AG04450 (cell line): ENCODE measurements at regions not wholly inside any gene's neighbourhood (a gene's known extent, or its start where the extent isn't known, plus 50 kb on each side); places are given as distances from the start of the nearest gene placed in this dataset.

Source experiments
- CTCF ChIA-PET: fragments of 300-600, 350-600 bp; formaldehyde crosslinking; extraction: SDS; loops from one replicate; lab custom pipeline; 2022; ENCODE audit warnings: antibody characterized with exemption, inconsistent platforms; lab: Charles Lee
- POLR2A ChIA-PET: fragments of 350-600 bp; formaldehyde crosslinking; extraction: SDS; loops from one replicate; lab custom pipeline; 2021; ENCODE audit warnings: antibody characterized with exemption, inconsistent platforms; lab: Yijun Ruan, JAX
- DNase-seq: peaks from one replicate; pipeline ENCODE4 v3.0.0-alpha.2; 2011; ENCODE audit warnings: low read depth, low spot score
- H3K27ac ChIP-seq: one replicate; pipeline ENCODE4 v1.5.1; 2012; ENCODE audit warnings: low read depth, low read length, control low read depth
- H3K27me3 ChIP-seq: one replicate; pipeline ENCODE4 v1.6.0; 2012; ENCODE audit warnings: low read length; ENCODE audit not compliant: control insufficient read depth, insufficient read depth
- H3K4me3 ChIP-seq: 2 replicates; pipeline ENCODE4 v1.5.1; 2011; ENCODE audit warnings: mild to moderate bottlenecking, low read depth, low read length, control low read depth
- H3K9me3 ChIP-seq: 2 replicates; pipeline ENCODE4 v1.5.1; 2012; ENCODE audit warnings: low read length; ENCODE audit not compliant: control insufficient read depth, insufficient read depth
- CTCF ChIP-seq: IDR thresholded peaks from 2 replicates; pipeline ENCODE4 v1.5.1; 2011; ENCODE audit warnings: low read depth, low read length, control low read depth, inconsistent platforms

GRCh38 chr4:104549736-104550135 lies 55.0 kb upstream of the CXXC4 start:
- no peak for DNase-seq
- Histone ChIP-seq H3K27me3 (no peaks in the 10 kb centered on the region), H3K27ac (no peak overlapping the region), H3K4me3 (no peak overlapping the region), H3K9me3 (no peaks in the 10 kb centered on the region)
- TF ChIP-seq CTCF = no peak
- ChIA-PET CTCF (no interaction called here), POLR2A (no interaction called here)

GRCh38 chr4:104559502-104559901 lies 64.8 kb upstream of the CXXC4 start:
- no peaks in the 10 kb centered on the region for H3K9me3 ChIP-seq
- DNase-seq = no peak
- H3K4me3 ChIP-seq = no peak overlapping the region
- TF ChIP-seq CTCF = no peak
- POLR2A ChIA-PET = no interaction called here
- no peak overlapping the region for H3K27ac ChIP-seq
- CTCF ChIA-PET = no interaction called here
- H3K27me3 ChIP-seq = no peaks in the 10 kb centered on the region

DNA sequence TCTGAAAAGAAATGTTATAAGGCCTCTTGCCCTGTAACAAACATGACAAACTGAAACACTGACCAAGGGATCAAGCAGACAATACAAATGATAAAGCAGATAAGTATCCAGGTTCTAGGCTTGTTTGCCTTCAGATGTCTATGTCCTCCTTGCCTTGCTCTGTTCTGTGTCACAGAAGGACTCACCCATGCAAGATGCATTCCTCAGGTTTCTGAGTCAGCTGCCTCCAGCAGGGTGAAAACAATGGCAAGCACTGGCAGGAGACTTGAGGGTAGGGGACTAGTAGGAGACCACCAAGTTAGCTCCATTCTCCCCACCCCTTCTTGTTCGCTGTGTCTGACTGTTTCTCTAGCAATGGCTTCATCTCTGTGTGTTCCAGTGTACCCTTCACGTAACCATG lies 76.6 kb upstream of the CXXC4 start:
- TF ChIP-seq CTCF = no peak
- H3K27me3 ChIP-seq = no peaks in the 10 kb centered on the region
- ChIA-PET POLR2A (no interaction called here), CTCF (no interaction called here)
- H3K4me3 ChIP-seq = no peak overlapping the region
- no peak overlapping the region for H3K27ac ChIP-seq
- DNase-seq = no peak
- H3K9me3 ChIP-seq = no peaks in the 10 kb centered on the region

- H3K27me3 ChIP-seq = no peaks in the 10 kb centered on the region
- ChIA-PET CTCF (no interaction called here), POLR2A (no interaction called here)
- no peak for TF ChIP-seq CTCF
- no peaks in the 10 kb centered on the region for H3K9me3 ChIP-seq
- no peak for DNase-seq
- no peak overlapping the region for H3K27ac ChIP-seq
- H3K4me3 ChIP-seq = no peak overlapping the region
These were observed 79.7 kb upstream of the CXXC4 start for GRCh38 chr4:104574371-104574770.

DNA sequence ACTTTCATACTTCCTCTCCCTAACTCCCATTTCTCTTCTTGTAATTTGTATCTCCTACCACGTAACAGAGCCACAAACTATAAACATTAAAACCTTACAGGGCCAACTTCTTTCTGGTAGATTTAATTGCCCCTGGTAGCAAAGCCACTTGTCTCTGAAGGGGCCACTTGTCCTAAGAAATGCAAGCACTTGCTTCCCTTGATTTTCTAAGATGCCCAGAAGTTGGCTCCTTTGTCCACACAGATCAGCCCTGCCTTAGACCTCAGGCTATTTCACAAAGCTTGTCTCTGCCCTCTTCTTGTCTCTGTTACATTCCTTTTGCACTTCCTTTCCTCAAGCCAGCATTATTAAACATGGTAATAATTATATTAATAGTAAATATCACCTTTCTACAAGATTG lies 80.6 kb upstream of the CXXC4 start:
- DNase-seq = no peak
- no peak overlapping the region for H3K4me3 ChIP-seq
- ChIA-PET POLR2A (no interaction called here), CTCF (no interaction called here)
- no peak for TF ChIP-seq CTCF
- no peaks in the 10 kb centered on the region for H3K9me3 ChIP-seq
- H3K27me3 ChIP-seq = no peaks in the 10 kb centered on the region
- no peak overlapping the region for H3K27ac ChIP-seq
